Esophagus muscularis mucosa (tissue), 3 donors: ENCODE measurements at regions not wholly inside any gene's neighbourhood (a gene's known extent, or its start where the extent isn't known, plus 50 kb on each side); places are given as distances from the start of the nearest gene placed in this dataset.

ENCODE experiments used
- POLR2AphosphoS5 ChIP-seq, 2 donors: sonication (generic); formaldehyde crosslinking; IDR thresholded peaks; one replicate each; pipeline ENCODE4 v1.6.1; 2017; ENCODE audit warnings: antibody characterized with exemption in 2 of 2
- TF ChIP-seq, protein P1 (sequence below), 3 experiments: fragments of 200-600 bp in 2 of 3; fragments of 450-650 bp in 1 of 3; sonication (generic) in 2 of 3; IDR thresholded peaks; one replicate each; pipeline ENCODE4 v1.5.1; 2017 to 2019; ENCODE audit warnings: antibody characterized with exemption in 3 of 3, mild to moderate bottlenecking in 2 of 3, moderate library complexity in 1 of 3

DNA sequence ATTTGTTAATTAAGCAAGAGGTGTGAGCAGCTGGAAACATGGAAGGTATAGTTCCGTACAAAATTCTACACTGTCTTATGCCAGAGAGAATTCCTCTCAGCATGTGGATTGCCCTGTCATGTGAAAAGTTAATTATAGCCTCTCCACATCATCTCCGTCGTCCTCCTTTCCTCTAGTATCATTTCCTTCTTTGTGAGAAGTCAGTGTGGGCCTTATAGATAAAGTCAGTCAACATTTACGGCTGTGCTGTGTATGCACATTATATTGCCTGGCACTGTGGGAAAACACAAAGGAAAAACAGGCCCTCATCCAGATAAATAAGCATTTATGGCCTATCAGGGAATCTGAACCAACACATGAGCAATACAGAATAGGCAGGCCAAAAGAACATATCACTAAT lies 236.6 kb downstream of the SEC23A start:
- TF ChIP-seq, protein P1, sequence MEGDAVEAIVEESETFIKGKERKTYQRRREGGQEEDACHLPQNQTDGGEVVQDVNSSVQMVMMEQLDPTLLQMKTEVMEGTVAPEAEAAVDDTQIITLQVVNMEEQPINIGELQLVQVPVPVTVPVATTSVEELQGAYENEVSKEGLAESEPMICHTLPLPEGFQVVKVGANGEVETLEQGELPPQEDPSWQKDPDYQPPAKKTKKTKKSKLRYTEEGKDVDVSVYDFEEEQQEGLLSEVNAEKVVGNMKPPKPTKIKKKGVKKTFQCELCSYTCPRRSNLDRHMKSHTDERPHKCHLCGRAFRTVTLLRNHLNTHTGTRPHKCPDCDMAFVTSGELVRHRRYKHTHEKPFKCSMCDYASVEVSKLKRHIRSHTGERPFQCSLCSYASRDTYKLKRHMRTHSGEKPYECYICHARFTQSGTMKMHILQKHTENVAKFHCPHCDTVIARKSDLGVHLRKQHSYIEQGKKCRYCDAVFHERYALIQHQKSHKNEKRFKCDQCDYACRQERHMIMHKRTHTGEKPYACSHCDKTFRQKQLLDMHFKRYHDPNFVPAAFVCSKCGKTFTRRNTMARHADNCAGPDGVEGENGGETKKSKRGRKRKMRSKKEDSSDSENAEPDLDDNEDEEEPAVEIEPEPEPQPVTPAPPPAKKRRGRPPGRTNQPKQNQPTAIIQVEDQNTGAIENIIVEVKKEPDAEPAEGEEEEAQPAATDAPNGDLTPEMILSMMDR (IDR thresholded peaks at IDR 0.05) = no peak
- no peak for TF ChIP-seq POLR2AphosphoS5 (IDR thresholded peaks at IDR 0.05)
